GM12875 (cell line): ENCODE measurements at regions not wholly inside any gene's neighbourhood (a gene's known extent, or its start where the extent isn't known, plus 50 kb on each side); places are given as distances from the start of the nearest gene placed in this dataset.

Experiments
- H3K4me3 ChIP-seq: one replicate; pipeline ENCODE4 v1.5.1; 2011; ENCODE audit warnings: low read depth, low read length, control low read depth
- CTCF ChIP-seq: IDR thresholded peaks from 2 replicates; pipeline ENCODE4 v1.5.1; 2011; ENCODE audit warnings: low read depth, mild to moderate bottlenecking, control low read depth, inconsistent platforms, low read length, moderate library complexity, borderline replicate concordance; ENCODE audit not compliant: insufficient read depth

GRCh38 chr7:125606671-125607070 lies 677.0 kb upstream of the POT1 start:
- H3K4me3 ChIP-seq, result no peak overlapping the region
- TF ChIP-seq CTCF, result no peak

GRCh38 chr7:125605241-125605640 lies 675.6 kb upstream of the POT1 start:
- TF ChIP-seq CTCF, result no peak

GRCh38 chr7:125602441-125602840 lies 672.8 kb upstream of the POT1 start:
- TF ChIP-seq CTCF, result no peak
- no peak overlapping the region for H3K4me3 ChIP-seq

More at GRCh38 chr7:125605241-125605640, 675.6 kb upstream of the POT1 start:
- H3K4me3 ChIP-seq, result no peak overlapping the region

- no peak for TF ChIP-seq CTCF
- H3K4me3 ChIP-seq, result no peak overlapping the region
Observed at GRCh38 chr7:125599387-125599786, 669.8 kb upstream of the POT1 start.

GRCh38 chr7:125592331-125592730 lies 662.7 kb upstream of the POT1 start:
- no peak for TF ChIP-seq CTCF

GRCh38 chr7:125573126-125573525 lies 643.5 kb upstream of the POT1 start:
- TF ChIP-seq CTCF, result no peak
- H3K4me3 ChIP-seq, result no peak overlapping the region

More at GRCh38 chr7:125592331-125592730, 662.7 kb upstream of the POT1 start:
- H3K4me3 ChIP-seq, result no peak overlapping the region

- no peak overlapping the region for H3K4me3 ChIP-seq
- no peak for TF ChIP-seq CTCF
Observed at GRCh38 chr7:125572414-125572813, 642.8 kb upstream of the POT1 start.
